Epithelial cell of proximal tubule (primary cell): ENCODE measurements at regions not wholly inside any gene's neighbourhood (a gene's known extent, or its start where the extent isn't known, plus 50 kb on each side); places are given as distances from the start of the nearest gene placed in this dataset.
A peak's percentile ranks its signal among the peaks of the same experiment; 100 is the strongest.

Experiments
- DNase-seq: peaks from one replicate; pipeline ENCODE4 v3.0.0-alpha.2; 2011; ENCODE audit warnings: low read depth
- H3K4me3 ChIP-seq: 2 replicates; pipeline ENCODE4 v1.5.1; 2011; ENCODE audit warnings: low read depth, mild to moderate bottlenecking, low read length
- CTCF ChIP-seq: conservative IDR thresholded peaks from 2 replicates; pipeline ENCODE4 v1.5.1; 2012; ENCODE audit warnings: low read depth, mild to moderate bottlenecking, low read length

- TF ChIP-seq CTCF = no peak
- H3K4me3 ChIP-seq = no peak overlapping the region
- DNase-seq = no peak
Measured at GRCh38 chr6:147061252-147061651, 143.0 kb upstream of the STXBP5 start.

GRCh38 chr6:147063469-147064031 is 140.7 kb upstream of the STXBP5 start:
- DNase-seq = peak; percentile 82
- no peak for TF ChIP-seq CTCF

GRCh38 chr6:147065786-147066185 is 138.4 kb upstream of the STXBP5 start:
- no peak overlapping the region for H3K4me3 ChIP-seq
- DNase-seq = no peak

More at GRCh38 chr6:147063469-147064031, 140.7 kb upstream of the STXBP5 start:
- H3K4me3 ChIP-seq = no peak overlapping the region

GRCh38 chr6:147067184-147067583 is 137.0 kb upstream of the STXBP5 start:
- no peak overlapping the region for H3K4me3 ChIP-seq
- TF ChIP-seq CTCF = no peak
- DNase-seq = no peak

More at GRCh38 chr6:147065786-147066185, 138.4 kb upstream of the STXBP5 start:
- TF ChIP-seq CTCF = no peak

GRCh38 chr6:147071776-147072175 is 132.4 kb upstream of the STXBP5 start:
- no peak overlapping the region for H3K4me3 ChIP-seq
- TF ChIP-seq CTCF = no peak
- DNase-seq = no peak

- TF ChIP-seq CTCF = no peak
- DNase-seq = no peak
- H3K4me3 ChIP-seq = no peak overlapping the region
Measured at GRCh38 chr6:147075381-147075780, 128.8 kb upstream of the STXBP5 start.

- DNase-seq = no peak
- H3K4me3 ChIP-seq = no peak overlapping the region
- no peak for TF ChIP-seq CTCF
Measured at GRCh38 chr6:147077251-147077650, 127.0 kb upstream of the STXBP5 start.
